GM19452 (cell line): ENCODE measurements at regions not wholly inside any gene's neighbourhood (a gene's known extent, or its start where the extent isn't known, plus 50 kb on each side); places are given as distances from the start of the nearest gene placed in this dataset.

Source experiments
- ATAC-seq: cut with Tn5 transposase; IDR thresholded peaks from one replicate; pipeline ENCODE4 v1.9.1; 2021; ENCODE audit not compliant: unreplicated experiment

DNA sequence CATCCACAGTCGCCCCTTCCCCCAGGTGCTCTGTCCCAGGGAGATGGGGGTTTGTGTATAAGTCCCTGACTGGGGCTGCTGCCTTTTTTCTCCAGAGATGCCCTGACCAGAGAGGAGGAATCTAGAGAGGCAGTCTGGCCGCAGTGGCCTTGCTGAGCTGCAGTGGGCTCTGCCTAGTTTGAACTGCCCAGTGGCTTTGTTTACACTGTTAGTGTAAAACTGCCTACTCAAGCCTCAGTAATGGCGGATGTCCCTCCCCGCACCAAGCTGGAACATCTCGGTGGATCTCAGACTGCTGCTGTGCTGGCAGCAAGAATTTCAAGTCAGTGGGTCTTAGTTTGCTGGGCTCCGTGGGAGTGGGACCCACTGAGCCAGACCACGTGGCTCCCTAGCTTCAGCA is 102.6 kb upstream of the GIMD1 start:
- no peak for ATAC-seq

DNA sequence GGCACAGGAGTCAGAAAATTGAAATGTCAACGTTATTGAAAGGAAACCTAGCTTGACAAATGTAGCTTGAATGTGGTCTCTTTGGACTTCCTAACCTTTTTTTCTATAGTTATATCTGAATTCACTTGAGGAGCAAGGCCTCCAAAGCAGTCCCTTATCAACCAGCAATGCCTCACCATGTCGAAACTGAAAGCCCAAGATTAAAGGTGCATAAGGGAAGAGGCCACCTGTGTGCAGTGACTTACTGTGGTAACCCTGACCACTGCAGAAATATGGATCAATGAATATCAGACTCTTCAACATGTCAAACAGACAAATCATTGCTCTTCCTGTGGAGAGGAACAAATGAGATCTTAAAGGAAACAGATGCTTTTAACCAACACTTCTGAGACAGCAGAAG is 95.0 kb upstream of the GIMD1 start:
- ATAC-seq: no peak

DNA sequence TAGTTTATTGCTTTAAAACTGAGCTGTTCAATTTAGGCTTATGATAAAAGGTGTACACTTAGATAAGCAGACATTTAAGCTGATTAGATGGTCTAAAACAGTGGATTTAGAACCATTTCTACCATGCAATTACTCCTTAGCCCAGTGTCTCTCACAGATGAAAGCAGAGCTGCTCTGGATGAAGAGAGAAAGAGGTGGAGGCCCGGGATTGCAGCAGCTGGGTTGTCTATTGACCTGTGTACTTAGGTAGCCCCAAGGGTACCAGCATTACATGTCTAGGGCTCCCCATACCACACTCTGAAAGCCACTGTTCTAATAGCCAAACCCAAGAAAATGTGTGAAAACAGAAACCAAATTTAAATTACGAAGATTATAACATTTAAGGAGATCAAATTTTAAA is 86.0 kb upstream of the GIMD1 start:
- ATAC-seq: no peak

- no peak for ATAC-seq
These were observed 85.4 kb upstream of the GIMD1 start for GRCh38 chr4:106454021-106454420.

- no peak for ATAC-seq
These were observed 82.5 kb upstream of the GIMD1 start for GRCh38 chr4:106451091-106451490.

DNA sequence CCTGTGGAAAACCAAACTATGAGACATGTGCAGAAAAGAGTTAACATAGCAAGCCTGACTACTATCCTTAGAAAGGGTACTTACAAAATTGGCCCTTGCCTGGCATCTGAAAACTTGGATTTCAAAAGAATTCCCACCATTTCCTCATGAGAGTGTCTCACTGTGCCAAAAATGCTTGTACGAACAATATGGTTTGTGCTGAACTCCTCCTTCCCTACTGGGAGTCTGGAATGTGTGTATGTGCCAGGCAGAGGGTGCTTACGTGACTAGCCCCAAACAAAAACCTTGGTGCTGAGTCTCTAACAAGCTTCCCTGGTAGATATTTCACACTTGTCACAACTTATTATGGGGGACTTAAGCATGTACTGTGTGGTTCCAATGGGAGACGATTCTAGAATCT is 81.7 kb upstream of the GIMD1 start:
- ATAC-seq: no peak

DNA sequence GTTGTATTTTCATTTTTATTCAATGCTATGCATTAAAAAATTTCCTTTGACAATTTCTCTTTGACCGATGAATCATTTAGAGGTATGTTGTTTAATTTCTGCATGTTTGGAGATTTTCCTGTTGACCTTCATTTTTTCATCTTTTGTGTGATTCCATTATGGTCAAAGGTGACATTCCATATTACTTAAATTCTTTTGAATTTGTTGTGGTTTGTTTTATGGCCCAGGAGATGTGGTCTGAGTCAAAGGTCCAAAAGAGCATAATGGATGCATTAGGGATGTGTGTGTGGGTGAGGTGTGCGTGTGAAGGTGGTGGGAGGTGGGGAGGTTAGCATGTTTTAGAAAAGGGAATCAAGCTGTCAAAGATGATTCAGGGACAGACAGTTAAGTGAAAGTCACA is 76.0 kb upstream of the GIMD1 start:
- ATAC-seq: no peak

DNA sequence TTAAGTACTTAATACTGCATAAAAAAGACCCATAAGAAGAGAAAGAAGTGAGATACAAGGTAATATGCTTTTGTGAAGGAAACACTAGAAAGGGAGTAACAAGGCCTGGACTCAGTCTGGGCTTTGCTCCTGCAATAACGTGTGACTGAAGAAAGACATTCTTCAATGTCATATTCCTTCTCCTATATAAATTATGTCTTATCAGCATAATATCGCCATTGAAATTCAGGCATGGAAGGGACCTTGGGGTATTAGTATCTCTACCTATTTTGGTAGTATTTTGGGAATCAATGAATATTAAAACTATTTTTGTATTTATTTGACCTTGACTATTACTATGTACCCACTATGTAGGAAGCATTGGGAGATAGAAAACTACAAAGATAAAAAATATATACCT is 62.2 kb upstream of the GIMD1 start:
- ATAC-seq: no peak

DNA sequence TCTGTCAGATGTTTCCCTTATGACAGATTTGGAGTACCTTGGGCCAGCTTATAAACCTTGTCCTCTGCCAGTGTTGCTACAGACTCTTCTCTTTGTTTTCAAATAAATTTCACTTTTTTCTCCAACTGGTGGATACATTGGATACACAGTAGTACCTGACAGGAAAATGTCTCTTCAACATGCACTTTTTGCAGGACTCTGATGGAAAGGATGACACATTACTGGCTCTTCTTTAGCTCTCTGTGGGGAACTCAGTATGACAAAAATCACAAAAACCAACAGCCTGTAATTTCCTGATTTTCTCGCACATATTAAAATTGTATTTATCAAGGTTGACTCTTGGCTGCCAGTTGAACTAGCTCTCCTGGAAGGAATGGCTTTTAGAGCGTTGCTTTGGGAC is 61.3 kb upstream of the GIMD1 start:
- ATAC-seq: no peak

DNA sequence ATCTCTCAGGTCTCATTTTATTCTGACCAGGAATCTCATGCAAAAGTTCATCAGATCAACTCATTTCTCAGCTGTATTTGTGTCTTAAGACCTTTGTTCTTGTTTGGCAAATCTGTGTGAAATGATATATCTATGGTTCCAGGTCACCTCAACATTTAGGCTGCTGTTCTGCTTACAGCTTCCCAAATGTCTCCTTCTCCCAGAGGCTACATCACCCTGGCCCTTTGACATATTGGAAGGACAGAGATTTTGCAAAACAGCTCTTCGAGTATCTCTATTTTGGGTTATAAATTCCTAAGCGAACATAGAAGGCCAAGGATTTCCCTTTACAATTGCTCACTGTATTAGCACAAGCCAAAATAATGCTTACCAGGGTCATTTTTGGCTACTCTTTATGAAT is 57.5 kb upstream of the GIMD1 start:
- ATAC-seq: no peak

- no peak for ATAC-seq
These were observed 57.0 kb upstream of the GIMD1 start for GRCh38 chr4:106425576-106425975.

DNA sequence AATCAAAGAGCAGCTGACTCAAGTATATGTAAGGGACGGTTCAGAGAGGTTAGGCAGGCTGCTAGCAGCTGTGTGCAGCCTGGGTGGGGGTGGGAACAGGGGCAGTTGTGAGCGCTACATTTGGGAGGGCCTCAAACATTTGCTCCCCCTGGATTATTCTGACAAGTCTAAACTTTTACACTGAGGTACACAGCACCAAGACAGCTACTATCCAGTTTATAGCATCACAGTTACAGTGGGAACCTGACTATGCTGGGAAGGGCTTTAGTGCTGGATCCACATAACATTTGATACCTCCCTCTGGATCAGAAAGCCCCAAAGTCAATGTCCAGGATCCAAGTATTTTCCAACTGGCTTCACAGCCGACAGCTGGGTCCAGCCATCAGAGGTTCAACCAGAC is 55.8 kb upstream of the GIMD1 start:
- no peak for ATAC-seq

DNA sequence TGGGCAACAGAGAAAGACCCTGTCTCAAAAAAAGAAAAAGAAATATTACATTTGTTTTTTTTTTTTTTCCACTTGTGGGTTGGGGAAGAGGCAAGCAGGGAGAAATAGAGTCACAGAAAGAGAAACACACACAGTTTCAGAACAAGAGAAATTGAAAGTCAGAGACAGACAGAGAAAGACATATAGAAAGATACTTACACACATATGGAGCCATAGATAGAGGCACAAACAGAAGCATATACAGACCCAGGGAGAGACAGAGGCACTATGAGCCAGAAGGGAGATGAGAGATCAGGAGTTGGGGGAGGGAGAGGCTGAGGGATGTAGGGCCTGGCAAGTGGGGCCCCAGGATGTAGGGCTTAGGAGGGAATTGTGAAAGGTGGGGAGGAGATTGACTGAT is 55.2 kb upstream of the GIMD1 start:
- no peak for ATAC-seq

GRCh38 chr4:106422766-106423165 is 54.2 kb upstream of the GIMD1 start:
- ATAC-seq: no peak

GRCh38 chr4:106421441-106422296 is 53.1 kb upstream of the GIMD1 start:
- ATAC-seq: no peak

DNA sequence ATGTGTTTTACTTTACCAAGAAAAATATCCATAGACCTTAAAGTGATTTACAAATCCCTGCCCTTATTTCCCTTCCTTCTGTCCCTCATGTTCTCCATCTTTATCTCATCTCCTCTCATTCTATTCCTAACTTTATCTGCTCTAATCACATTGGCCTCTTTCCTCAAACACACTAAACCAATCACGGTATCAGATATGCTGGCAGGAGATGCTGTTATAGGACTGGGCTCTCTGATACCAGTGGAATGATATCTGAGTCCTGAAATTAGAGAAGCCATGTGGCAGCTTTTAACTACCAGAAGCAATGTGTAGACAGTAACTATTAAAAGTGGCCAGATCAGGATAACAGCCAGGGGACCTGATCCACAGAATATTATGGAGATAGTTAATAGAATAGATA is 49.9 kb upstream of the GIMD1 start:
- ATAC-seq: no peak
